Cardiac muscle cell (in vitro differentiated cells and primary cell): ENCODE measurements at regions not wholly inside any gene's neighbourhood (a gene's known extent, or its start where the extent isn't known, plus 50 kb on each side); places are given as distances from the start of the nearest gene placed in this dataset.

ENCODE experiments used
- DNase-seq, 2 donors: peaks; one replicate each; pipeline versions ENCODE4 v3.0.0 to v3.0.0-alpha.2; 2010 to 2017; ENCODE audit warnings: low read depth in 1 of 2, low spot score in 1 of 2
- H3K27ac ChIP-seq: fragments of 200-600 bp; sonication (generic); 2 replicates; pipeline ENCODE4 v1.5.1; 2016
- H3K27me3 ChIP-seq: fragments of 200-600 bp; sonication (generic); 2 replicates; pipeline ENCODE4 v1.6.0; 2016; ENCODE audit warnings: control low read depth
- H3K36me3 ChIP-seq: fragments of 200-600 bp; sonication (generic); 2 replicates; pipeline ENCODE4 v1.5.1; 2016; ENCODE audit warnings: control low read depth
- H3K4me1 ChIP-seq: fragments of 200-600 bp; sonication (generic); 2 replicates; pipeline ENCODE4 v1.8.1; 2017; ENCODE audit warnings: low read depth, mild to moderate bottlenecking, mixed run types
- H3K4me3 ChIP-seq: fragments of 200-600 bp; sonication (generic); 2 replicates; pipeline ENCODE4 v1.5.1; 2016; ENCODE audit warnings: mild to moderate bottlenecking
- H3K9me3 ChIP-seq: fragments of 200-600 bp; sonication (generic); 2 replicates; pipeline ENCODE4 v1.5.1; 2017; ENCODE audit warnings: low read depth, mild to moderate bottlenecking, control low read depth
- CTCF ChIP-seq: IDR thresholded peaks from 2 replicates; pipeline ENCODE4 v1.5.1; 2012; ENCODE audit warnings: low read depth, mild to moderate bottlenecking, low read length

DNA sequence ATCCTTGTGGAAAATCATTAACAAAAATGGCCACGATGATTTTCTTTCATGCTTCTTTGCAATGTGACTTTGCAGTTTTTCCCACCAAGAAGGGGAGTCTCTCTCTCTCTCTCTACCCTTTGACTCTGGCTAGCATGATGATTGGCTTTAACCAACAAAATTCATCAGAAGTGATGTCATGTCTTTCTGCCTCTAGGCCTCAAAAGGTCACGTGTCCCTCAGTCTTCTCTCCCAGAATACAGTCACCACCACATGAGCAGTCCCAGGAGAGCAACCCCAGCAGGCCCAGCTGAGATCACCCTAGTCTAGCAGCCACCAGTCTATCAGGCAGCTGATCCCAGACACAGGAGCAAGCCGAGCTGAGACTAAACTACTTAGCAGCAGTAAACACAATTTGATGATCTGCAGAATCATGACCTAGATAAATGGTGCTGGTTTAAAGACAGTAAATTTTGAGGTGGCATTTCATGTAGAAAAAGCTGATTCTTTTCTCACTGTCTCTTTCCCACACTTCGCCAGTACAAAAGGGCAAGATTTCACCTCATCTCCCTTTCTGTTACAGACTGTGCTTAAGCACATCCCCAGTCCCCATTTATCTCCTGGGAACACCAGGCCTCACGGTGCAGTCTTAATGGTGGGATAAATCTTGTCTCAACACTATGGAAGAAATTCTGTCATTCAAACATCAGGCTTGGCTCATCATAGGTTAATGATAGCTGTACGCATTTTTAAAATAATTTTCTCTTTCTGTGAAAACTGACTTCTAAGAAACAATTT is 132.7 kb downstream of the SCG2 start:
- H3K27ac ChIP-seq, result no peak overlapping the region
- no peaks in the 10 kb centered on the region for H3K27me3 ChIP-seq
- DNase-seq, result peak in 1 of 2 donors; percentile 59
- no peaks in the 10 kb centered on the region for H3K36me3 ChIP-seq
- no peak for TF ChIP-seq CTCF
- no peaks in the 10 kb centered on the region for H3K9me3 ChIP-seq
- no peaks in the 10 kb centered on the region for H3K4me1 ChIP-seq
- H3K4me3 ChIP-seq, result no peak overlapping the region

DNA sequence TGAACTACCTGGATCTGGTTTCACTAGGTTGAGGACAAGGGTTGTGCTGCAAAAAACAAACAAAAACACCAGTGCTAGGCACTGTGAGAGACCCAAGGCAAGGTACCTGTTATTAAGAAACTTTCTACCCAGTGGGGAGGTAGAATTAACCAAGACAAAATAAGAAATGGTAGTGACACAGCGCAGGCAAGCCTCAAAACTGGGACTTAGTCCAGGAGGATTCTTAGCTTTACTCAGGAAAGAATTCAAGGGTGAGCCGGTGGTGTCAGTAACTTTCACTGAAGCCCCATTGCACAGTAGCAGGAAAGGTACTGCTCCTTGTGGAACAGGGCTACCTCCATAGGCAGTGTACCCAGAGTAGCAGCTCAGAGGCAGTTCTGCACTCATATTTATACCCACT is 131.6 kb downstream of the SCG2 start:
- H3K27me3 ChIP-seq, result no peaks in the 10 kb centered on the region
- H3K27ac ChIP-seq, result no peak overlapping the region
- no peaks in the 10 kb centered on the region for H3K9me3 ChIP-seq
- TF ChIP-seq CTCF, result no peak
- H3K36me3 ChIP-seq, result no peaks in the 10 kb centered on the region
- H3K4me3 ChIP-seq, result no peak overlapping the region
- DNase-seq, result no peak
- H3K4me1 ChIP-seq, result no peaks in the 10 kb centered on the region

- no peaks in the 10 kb centered on the region for H3K4me1 ChIP-seq
- H3K36me3 ChIP-seq, result no peaks in the 10 kb centered on the region
- no peaks in the 10 kb centered on the region for H3K9me3 ChIP-seq
- H3K27ac ChIP-seq, result no peak overlapping the region
- H3K27me3 ChIP-seq, result no peaks in the 10 kb centered on the region
- H3K4me3 ChIP-seq, result no peak overlapping the region
- no peak for TF ChIP-seq CTCF
- no peak for DNase-seq
Observed at GRCh38 chr2:223472771-223473170, 129.4 kb downstream of the SCG2 start.

DNA sequence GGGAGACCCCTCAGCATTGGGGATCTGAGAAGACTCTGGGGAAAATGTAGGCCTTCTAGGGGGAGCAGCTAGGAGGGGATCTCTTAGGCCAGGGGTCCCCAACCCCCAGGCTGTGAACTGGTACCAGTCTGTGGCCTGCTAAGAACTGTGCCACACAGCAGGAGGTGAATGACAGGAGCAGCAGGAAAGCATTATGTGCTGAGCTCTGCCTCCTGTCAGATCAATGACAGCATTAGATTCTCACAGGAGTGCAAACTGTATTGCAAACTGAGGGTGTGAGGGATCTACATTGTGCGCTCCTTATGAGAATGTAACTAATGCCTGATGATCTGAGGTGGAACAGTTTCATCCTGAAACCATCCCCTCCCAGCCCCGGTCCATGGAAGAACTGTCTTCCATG is 127.3 kb downstream of the SCG2 start:
- no peak for DNase-seq
- no peaks in the 10 kb centered on the region for H3K27me3 ChIP-seq
- no peak overlapping the region for H3K4me3 ChIP-seq
- no peak overlapping the region for H3K27ac ChIP-seq
- H3K36me3 ChIP-seq, result no peaks in the 10 kb centered on the region
- H3K4me1 ChIP-seq, result no peaks in the 10 kb centered on the region
- no peaks in the 10 kb centered on the region for H3K9me3 ChIP-seq
- TF ChIP-seq CTCF, result no peak

GRCh38 chr2:223475901-223476300 is 126.3 kb downstream of the SCG2 start:
- Histone ChIP-seq H3K27ac (no peak overlapping the region), H3K9me3 (no peaks in the 10 kb centered on the region), H3K4me1 (no peaks in the 10 kb centered on the region), H3K27me3 (no peaks in the 10 kb centered on the region), H3K36me3 (no peaks in the 10 kb centered on the region), H3K4me3 (no peak overlapping the region)
- TF ChIP-seq CTCF, result no peak
- DNase-seq, result no peak
